Suprapubic skin (tissue), 4 donors: ENCODE measurements at regions not wholly inside any gene's neighbourhood (a gene's known extent, or its start where the extent isn't known, plus 50 kb on each side); places are given as distances from the start of the nearest gene placed in this dataset.

Experiments used
- CTCF ChIP-seq, 2 donors: fragments of 200-600 bp in 1 of 2; fragments of 450-650 bp in 1 of 2; sonication (generic) in 1 of 2; IDR thresholded peaks; one replicate each; pipeline ENCODE4 v1.5.1; 2016 to 2019; ENCODE audit warnings: antibody characterized with exemption in 2 of 2, mild to moderate bottlenecking in 1 of 2, moderate library complexity in 1 of 2
- EP300 ChIP-seq: sonication (generic); formaldehyde crosslinking; IDR thresholded peaks from one replicate; pipeline ENCODE4 v1.6.1; 2017; ENCODE audit warnings: antibody characterized with exemption
- POLR2A ChIP-seq, 2 donors: fragments of 450-650 bp; IDR thresholded peaks; one replicate each; pipeline ENCODE4 v1.6.1; 2017; ENCODE audit warnings: antibody characterized with exemption in 2 of 2, mild to moderate bottlenecking in 2 of 2, moderate library complexity in 2 of 2
- POLR2AphosphoS5 ChIP-seq, 3 donors: sonication (generic); formaldehyde crosslinking; IDR thresholded peaks; one replicate each; pipeline ENCODE4 v1.6.1; 2017; ENCODE audit warnings: antibody characterized with exemption in 3 of 3

DNA sequence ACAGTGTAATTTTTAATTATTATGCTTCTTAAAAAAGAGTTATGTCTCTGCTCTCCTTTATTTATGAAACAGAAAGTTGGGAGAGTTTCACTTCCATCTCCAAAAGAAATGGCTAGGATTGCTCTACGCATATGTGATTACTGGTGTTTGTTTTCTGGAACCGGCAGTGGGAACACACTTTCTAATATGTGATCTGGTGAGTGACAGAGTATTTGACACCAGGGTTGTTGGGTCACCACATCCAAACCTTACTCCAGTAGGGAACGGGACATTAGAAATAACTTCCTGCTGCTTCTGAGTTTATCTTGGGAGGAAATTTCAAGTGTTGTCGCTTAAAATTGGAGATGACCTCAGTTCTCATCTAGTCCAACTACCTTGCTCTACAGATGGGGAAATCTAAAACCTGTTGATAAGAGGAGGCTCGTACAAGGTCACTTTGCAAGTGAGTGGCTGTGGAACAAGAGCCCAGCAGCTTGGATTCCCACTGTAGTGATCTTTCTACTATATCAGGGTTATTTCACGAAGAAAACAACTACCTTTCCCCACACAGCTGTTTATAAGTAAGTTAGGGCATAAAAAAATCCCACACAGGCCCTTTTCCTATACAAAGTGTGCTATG lies 108.5 kb downstream of the TTC32 start:
- TF ChIP-seq CTCF (IDR thresholded peaks at IDR 0.05) = no peak
- no peak for TF ChIP-seq POLR2A (IDR thresholded peaks at IDR 0.05)
- no peak for TF ChIP-seq POLR2AphosphoS5 (IDR thresholded peaks at IDR 0.05)
- TF ChIP-seq EP300 = no peak
